Renal pelvis (tissue), 1 donor: ENCODE measurements at regions not wholly inside any gene's neighbourhood (a gene's known extent, or its start where the extent isn't known, plus 50 kb on each side); places are given as distances from the start of the nearest gene placed in this dataset.
"Not testable (repeated sequence)": the region's sequence is repeated elsewhere in the genome, so short reads cannot be mapped to it uniquely, and the experiment has no call there.

Source experiments
- DNase-seq: peaks from one replicate; pipeline ENCODE4 v3.0.0-alpha.2; 2013

- DNase-seq = no peak
Observed at GRCh38 chr3:87719060-87719459, 339.7 kb downstream of the CGGBP1 start.

GRCh38 chr3:87710511-87710910, 348.3 kb downstream of the CGGBP1 start:
- DNase-seq = no peak

GRCh38 chr3:87710028-87710427, 348.8 kb downstream of the CGGBP1 start:
- DNase-seq = no peak

- DNase-seq = no peak
Observed at GRCh38 chr3:87706176-87706575, 352.6 kb downstream of the CGGBP1 start.

GRCh38 chr3:87702600-87702999, 356.2 kb downstream of the CGGBP1 start:
- no peak for DNase-seq

DNA sequence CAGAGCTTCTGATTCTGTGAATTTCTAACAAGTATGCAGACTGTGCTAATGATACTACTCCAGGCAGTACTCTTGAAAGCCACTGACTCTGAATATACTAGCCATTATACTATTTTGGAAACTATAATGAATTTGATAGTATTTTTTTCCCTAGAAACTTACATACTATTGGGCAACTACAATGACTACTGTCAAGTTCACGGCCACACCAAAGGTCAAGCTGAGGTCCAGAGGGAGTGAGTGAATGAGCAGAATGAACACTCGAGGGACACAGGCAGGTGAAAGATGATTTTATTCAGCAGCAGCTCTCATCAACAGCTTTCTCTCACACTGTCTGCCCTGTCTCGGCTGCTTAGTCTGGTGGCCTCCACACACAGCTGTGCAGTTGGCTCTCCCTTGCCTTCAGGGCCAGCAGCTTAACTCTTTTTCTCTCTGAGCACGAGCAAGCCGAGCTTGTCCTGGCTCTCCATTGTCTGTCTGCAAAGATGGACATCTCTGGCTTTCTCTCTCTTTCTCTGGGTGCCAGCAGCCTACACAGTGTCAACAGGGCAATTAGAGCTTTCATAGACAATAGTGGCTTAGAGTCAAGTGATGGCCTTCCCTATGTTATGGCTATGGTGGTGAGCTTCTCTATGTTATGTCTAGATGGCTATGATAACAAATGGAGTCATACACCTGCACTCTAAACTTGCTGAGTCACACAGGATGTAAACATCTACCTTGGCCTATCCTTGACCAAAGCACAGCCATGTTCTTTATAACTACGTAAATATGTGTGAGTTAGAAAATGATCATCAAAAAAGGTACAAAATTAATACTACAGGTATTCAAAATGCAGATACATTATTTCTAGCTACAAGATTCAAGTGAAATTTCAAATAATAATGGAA, 362.4 kb downstream of the CGGBP1 start:
- DNase-seq = no peak

DNA sequence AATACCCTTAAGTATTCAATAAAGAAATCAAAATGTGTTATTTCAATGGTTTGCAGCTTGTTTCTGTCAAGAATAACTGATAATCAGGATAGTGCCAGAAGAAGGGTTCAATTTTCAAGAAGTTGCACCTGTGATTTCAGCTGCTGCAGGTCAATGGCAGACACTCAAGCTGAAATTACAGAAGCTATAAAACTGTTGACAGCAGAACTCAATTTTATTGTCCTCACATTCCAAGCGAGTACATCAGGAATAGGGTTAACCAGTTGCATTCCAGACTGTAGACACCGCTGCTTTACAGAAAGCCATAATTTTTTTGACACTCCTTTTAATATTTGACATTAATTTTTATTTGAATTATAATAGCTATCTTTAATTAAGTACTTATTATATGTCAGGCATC, 364.1 kb downstream of the CGGBP1 start:
- DNase-seq = peak; percentile 80

DNA sequence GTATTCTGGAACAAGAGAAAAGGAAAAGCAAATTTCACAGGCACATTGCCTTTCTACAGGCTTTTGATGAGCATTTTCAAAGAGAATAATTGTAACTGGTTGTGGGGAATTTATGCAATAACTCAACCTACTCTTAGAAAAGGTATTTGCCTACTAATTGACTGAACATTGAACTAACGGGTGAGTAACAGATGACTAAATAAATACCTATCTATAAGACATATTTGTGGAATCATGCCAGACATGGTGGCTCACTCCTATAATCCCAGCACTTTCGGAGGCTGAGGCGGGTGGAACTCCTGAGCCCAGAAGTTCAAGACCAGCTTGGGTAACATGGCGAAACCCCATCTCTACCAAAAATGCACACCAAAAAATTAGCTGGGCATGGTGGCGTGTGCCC, 367.7 kb downstream of the CGGBP1 start:
- DNase-seq = no peak

GRCh38 chr3:87678984-87679660, 379.7 kb downstream of the CGGBP1 start:
- not testable (repeated sequence) for DNase-seq

DNA sequence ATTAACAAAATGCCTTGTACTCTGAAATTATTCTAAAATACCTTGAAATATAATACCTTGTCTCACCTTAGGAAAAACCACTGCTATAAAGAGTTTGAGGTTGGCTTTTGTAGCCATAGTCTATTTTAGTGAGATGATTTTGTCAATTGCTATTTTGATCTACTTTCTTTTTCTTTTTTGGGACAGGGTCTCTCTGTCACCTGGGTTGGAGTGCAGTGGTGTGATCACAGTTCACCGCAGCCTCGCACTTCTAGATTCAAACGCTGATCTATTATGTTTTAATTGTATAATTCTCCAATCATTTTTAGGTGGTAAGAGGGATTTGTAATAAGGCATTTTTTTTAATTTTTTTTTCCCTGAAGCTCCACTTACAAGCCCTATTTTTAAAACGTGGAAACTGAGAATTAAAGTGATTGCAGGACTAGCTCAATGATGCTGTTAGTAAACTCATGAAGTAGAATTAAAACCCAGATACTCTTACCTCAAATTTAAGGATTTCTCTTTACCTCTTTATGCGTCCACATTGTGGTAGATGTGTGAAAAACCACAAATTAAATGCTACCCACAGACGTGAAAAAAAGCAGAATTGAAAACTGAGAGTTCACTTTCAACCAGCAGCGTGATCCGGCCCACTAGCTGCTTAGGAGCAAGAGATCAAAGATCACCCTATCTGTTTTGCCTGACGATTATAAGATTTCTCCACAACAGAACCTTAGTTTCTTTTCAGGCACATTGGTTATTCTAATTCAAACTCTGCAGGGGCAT, 384.2 kb downstream of the CGGBP1 start:
- DNase-seq = no peak

GRCh38 chr3:87673132-87673531, 385.7 kb downstream of the CGGBP1 start:
- no peak for DNase-seq

DNA sequence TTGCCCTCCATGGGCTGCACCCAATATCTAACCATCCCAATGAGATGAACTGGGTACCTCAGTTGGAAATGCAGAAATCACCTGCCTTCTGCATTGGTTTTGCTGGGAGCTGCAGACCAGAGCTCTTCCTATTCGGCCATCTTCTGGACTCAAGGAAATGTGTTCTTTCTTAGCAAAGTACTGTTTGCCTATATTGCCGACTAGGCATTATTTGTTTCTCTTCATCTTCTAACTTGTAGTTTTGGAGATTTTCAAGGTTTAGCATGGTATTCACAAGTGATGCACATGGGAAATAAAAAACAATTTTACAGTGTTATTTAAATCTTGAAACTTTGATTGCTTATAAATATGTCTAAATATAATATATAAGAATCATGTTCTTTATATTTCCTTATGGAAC, 377.8 kb upstream of the POU1F1 start:
- DNase-seq = no peak

- not testable (repeated sequence) for DNase-seq
Observed at GRCh38 chr3:87653138-87653537, 376.8 kb upstream of the POU1F1 start.

DNA sequence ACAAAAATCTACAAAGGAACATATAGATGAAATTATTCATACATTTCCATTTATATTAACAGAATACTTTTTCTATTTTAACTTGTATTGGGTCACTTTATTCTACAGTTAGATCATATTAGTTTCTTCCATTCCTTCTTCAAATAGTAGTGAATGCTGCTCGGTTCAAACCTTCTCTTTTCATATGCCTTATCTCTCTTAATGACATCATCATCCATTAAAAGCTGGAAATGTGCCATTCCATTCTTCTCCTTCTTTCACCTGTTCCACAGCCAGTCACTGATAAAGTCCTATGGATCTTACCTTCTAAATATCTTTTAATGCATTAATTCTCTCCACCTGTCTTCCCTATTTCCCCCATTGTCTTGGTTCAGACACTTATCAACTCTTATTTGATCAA, 358.0 kb upstream of the POU1F1 start:
- no peak for DNase-seq

DNA sequence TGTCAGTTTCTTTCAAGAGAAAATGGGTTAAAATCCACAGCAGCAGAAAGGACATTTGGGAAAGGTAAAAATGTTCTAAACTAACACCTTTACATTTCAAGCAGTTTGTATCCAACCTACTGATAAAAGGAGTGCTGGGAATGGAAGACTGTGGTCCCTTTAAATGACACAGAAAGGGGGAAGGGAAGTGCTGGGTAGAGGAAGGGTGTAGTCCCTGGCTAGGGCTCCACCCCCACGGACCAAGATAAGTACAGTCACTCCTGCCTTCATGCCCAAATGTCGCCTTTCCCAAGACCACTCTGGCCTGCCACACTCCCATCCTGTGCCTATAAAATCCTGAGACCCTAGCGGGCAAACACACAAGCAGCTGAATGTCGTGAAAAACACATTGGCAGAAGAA, 350.9 kb upstream of the POU1F1 start:
- no peak for DNase-seq

DNA sequence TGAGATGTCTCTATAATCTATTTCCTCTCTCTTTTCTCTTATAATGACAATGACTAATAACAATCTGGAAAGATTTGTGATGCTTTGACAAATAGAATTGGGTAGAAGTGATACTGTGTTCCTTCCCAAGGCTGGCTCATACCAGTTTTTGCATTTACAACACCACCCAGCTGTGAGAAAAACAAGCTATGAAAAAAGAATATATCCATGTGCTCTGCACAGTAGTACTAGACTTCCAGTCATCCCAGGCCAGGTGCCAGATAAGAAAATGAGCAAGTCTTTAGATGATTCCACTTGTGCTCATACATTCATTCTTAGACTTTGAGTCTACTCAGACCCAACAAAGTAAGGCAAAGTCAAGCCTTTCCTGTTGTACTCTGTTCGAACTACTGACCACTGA, 350.2 kb upstream of the POU1F1 start:
- DNase-seq = no peak

DNA sequence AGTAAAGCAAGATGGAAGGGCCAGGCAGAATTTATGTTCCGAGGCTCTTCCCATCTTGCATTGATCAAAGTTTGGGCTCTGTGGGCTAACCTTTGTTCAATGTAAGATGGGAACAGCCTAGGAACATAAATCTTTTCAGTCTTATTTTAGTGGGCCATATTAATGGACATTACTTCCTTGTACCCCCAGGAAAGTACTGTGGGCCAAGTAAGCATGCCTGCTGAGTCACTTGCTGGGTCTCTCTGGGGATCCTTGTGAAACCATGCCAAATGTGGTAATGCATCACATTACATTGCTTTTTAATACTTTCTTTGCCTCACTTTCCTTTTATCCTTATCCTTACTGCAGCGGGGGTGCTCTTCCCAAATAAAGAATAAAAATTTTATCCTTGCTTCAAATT, 349.5 kb upstream of the POU1F1 start:
- DNase-seq = no peak

DNA sequence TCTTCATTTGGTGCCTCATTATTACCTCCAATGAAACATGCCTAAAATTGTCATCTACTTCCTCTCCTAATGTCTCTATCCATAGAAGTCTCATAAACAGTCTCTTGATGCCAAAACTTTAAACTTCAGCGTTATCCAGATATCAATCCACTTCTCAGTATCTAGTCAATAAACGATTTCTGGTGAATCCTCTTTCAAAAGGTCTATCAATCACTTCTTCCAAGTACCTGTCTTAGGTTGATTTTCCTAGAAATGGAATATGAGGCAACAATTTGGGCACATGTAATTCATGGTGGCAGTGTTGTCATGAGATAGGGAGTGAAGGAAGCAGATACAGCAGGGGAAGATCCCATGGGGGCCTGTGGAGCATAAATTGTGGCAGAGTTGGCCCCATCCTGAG, 348.5 kb upstream of the POU1F1 start:
- no peak for DNase-seq

DNA sequence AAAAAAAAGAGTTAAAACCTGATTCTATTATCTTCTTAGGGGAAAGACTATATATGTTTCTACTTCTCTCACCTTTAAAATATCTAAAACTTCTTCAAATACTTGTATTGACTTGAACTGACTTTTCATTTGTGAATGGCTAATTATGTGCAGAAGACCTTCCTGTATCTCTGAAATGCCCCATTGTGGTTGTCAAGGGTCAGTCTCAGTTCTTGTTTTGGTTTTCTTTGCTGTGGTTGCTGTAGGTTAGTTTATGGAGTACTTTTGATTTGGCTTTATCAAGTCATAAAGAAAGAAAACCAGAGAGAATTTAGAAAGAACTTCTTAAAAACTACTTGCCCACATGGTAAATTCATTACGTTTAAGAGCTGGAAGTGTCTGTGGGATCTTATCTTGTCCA, 345.3 kb upstream of the POU1F1 start:
- DNase-seq = no peak

DNA sequence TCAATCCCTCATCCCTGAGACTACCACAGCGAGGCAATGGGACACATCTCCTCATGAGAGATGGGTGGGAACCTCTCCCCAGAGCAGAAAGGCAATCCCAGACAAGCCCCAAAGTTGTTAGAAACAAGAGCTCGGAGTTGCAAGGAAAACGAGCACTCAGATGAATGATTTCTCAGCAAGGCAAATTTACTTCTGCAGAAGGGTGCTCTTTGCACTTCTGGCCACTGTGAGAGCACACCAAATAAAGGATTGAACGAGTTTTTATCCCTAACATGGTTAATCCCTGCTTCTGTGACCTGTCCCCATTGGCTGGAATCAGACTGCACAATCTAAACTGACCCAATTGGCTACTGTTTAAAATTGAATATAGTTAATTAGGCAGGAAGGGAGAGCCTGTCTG, 339.1 kb upstream of the POU1F1 start:
- DNase-seq = no peak

GRCh38 chr3:87614998-87615397, 338.6 kb upstream of the POU1F1 start:
- DNase-seq = no peak

GRCh38 chr3:87607234-87607633, 330.9 kb upstream of the POU1F1 start:
- no peak for DNase-seq

- DNase-seq = no peak
Observed at GRCh38 chr3:87595798-87596197, 319.4 kb upstream of the POU1F1 start.
